ENCODE measurements at regions not wholly inside any gene's neighbourhood (a gene's known extent, or its start where the extent isn't known, plus 50 kb on each side); places are given as distances from the start of the nearest gene placed in this dataset.

GRCh38 chr13:30151388-30151787 is 156.0 kb downstream of the KATNAL1 start:
- FAIRE-seq (no peak), DNase-seq (ENCODE audit: low spot score in 2 of 2) (no peak)

DNA sequence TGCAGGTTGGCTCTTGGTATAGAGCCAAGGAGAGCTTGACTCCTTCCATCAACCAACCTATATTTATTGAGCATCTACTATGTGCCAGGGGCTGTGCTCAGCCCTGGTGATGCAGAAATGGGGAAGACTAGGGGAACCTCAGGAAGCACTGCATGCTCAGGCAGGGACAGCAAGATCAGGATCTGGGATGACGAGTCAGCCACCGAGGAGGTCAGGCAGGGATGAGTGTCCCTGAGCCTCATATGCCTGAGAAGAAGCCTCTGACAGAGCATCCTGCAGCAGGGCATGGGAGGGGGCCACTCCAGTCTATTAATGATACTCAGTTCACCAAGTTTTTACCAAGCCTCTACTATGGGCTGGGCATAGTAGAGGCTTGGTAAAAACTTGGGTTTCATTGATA is 158.1 kb downstream of the KATNAL1 start:
- DNase-seq (ENCODE audit: low spot score in 2 of 2), result no peak
- FAIRE-seq, result no peak

- no peak for FAIRE-seq
- no peak for DNase-seq (ENCODE audit: low spot score in 2 of 2)
Measured at GRCh38 chr13:30148786-30149185, 158.6 kb downstream of the KATNAL1 start.

DNA sequence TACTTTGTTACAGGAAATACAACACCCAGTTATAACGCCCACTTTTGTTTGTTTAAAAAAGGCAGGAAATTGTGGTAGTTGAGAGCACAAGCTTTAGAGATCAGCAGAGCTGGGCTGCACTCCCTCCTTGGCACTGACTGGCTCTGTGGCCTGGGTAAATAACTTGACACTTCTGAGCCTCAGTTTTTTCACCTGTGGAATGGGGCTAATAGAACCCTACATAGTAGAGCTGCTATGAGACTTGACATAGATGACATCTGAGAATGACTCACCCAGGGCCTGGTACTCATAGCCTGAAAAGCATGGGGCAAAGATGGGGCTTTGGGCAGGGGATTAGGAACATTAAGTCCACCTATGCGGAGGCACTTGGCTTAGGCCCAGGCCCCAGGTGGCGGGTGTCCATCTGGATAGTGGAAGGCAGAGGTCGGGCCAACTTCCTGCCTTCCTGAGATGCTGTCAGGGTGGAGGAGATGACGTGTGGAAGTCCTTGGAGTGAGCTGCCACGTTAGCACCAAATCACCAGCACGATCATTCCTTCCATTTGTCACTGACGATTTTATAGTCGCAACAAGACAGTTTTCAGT is 159.1 kb downstream of the KATNAL1 start:
- DNase-seq (ENCODE audit: low spot score in 2 of 2), result no peak

GRCh38 chr13:30147421-30147820 is 159.9 kb downstream of the KATNAL1 start:
- FAIRE-seq, result no peak
- no peak for DNase-seq (ENCODE audit: low spot score in 2 of 2)

More for the DNA sequence above, 159.1 kb downstream of the KATNAL1 start:
- FAIRE-seq, result no peak

GRCh38 chr13:30147015-30147414 is 160.3 kb downstream of the KATNAL1 start:
- no peak for DNase-seq (ENCODE audit: low spot score in 2 of 2)
- FAIRE-seq, result no peak

GRCh38 chr13:30145709-30146367 is 161.5 kb downstream of the KATNAL1 start:
- FAIRE-seq (no peak), DNase-seq (ENCODE audit: low spot score in 2 of 2) (no peak)

DNA sequence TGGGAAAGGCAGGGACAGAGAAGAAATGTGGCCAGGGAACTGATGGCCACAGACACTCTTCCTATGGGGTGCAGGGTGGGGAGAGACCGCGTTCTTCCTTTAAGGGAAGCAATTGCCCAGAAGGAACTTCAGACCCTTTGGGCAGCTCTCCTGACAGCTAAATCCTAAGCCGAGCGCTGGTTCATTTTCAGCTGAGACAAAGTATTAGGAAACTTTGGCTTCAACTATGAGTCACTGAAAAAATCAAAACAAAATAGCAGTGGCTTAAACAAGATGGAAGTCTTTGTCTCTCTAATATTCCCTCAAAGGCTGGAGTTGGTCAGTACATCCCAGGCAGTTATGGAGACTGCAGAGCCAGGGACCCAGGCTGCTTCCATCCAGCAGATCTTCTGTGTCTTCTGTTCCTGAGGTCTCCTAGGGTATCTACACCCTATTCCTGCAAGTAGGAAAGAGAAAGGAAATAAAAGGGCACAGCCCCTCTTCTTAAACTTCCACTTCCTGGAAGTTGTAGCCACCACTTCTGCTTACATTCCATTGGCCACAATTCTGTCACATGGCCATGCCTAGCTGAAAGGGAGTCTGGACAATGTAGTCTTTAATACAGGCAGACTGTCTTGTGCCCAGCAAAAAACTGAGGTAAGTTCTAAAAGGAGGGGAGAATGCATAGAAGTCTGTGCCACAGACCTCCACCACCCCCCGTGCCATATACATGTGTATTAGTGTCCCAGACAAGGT is 163.5 kb downstream of the KATNAL1 start:
- DNase-seq (ENCODE audit: low spot score in 2 of 2), result no peak
- no peak for FAIRE-seq

DNA sequence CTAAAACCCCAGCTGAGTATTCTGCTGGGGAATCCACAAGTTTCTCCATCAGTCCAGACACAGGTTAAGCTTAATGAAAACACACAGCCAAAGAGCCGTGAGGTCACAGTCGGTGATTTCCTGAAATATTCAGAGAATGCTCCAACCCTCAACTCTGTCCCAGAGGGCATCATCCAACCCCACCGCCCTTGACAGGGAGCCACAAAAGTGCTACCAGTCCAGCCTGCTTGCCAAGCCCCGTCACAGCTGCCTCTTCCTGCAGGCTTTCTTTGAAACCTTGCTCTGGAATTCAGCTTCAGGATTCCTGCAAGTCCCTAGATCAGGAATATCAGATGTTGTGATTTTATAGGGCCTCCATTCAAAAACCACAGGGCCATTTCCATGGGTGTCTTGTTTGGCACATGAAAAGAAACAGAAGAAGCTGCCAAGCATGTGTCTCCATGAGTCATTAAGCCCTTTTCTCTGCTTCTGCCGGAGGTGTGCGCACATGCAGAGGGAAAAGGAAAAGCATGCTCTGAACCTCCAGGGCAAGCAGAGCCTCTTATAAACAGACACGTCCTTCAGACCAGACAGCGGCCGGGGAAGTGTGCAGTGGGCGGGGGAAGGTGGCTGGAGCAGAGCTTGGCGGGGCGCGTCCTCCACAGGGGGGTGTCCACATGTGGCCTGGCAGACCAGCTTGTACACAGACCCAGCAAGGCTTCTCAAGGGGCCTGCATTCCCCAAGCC is 164.7 kb downstream of the KATNAL1 start:
- no peak for FAIRE-seq
- DNase-seq (ENCODE audit: low spot score in 2 of 2), result peak in 1 of 2 donors; percentile 44

GRCh38 chr13:30141775-30142485 is 165.4 kb downstream of the KATNAL1 start:
- FAIRE-seq (no peak), DNase-seq (ENCODE audit: low spot score in 2 of 2) (no peak)

GRCh38 chr13:30140973-30141372 is 166.4 kb downstream of the KATNAL1 start:
- DNase-seq (ENCODE audit: low spot score in 2 of 2) (no peak), FAIRE-seq (no peak)

DNA sequence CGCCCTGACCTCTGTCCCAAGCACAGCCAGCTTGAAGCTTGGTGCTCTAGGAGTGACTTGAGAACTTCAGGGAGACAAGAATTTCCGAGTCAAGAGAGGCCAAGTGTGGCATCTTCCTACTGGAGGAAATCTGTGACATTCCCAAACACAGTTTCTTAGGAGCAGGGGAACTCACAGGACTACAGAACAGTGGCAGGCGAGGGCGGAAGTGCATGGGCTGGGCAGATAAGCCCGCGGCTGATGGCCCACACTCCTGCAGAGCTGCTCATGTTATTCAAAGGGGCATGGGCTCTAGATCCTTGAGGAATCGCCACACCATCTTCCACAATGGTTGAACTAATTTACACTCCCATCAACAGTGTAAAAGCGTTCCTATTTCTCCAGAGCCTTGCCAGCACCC is 168.8 kb downstream of the KATNAL1 start:
- DNase-seq (ENCODE audit: low spot score in 2 of 2) (no peak), FAIRE-seq (no peak)

DNA sequence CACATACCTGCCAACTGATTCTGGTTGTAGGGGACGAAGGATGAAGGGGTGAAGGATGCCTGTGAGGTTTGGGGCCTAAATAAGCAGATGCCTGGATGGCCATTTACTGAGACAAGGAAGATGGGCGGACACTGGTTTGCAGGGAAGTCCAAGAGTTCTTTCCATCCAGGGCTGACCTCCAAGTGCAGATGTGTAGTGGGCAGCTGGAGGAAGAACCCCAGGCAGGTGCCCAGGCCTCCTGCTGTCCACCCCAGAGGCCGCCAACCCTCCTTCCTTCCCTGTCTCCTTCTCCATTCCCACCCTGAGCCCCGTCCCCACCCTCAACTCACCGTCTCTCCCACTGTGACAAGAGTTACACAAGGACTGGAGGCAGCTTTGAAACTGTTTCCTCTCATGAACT is 171.5 kb downstream of the KATNAL1 start:
- FAIRE-seq (no peak), DNase-seq (ENCODE audit: low spot score in 2 of 2) (no peak)

DNA sequence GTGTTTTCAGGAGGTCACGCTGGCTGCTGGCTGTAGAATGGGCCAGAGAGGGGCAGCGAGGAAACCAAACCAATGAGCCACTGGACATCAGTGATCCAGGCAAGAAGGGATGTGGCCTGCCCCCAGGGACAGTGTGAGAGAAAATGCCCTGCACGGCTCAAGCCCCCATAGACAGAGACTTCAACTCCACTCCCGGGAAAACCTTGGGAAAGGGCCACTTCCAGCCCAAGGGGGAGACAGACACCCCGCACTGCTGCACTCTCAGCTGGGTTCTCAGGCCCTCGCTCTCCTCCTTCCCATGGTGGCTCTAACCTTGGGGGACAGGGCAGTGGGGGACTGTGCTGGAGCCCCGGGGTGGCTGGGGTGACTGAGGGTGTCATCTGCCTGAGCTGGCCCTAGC is 172.0 kb downstream of the KATNAL1 start:
- FAIRE-seq (no peak), DNase-seq (ENCODE audit: low spot score in 2 of 2) (no peak)

GRCh38 chr13:30134578-30134977 is 172.8 kb downstream of the KATNAL1 start:
- no peak for FAIRE-seq
- DNase-seq (ENCODE audit: low spot score in 2 of 2), result no peak

DNA sequence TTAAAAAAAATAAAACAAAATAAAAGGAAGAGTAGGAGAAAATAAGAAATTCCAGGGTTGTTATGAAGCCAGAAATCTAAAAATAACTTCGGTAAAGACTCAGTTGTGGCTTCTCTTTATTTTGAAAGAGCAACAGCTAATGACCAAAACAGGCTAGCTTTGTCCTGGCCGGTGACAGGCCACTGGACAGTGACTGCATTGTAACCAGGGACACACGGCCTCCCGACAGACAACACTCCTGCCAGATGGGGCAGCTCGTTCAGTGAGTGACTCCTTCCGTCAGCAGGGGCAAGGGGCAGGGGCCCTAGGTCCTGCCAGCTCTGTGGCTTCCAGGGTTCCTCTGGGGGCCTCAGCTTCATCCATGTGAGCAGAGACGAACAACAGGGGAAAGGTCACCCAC is 173.4 kb downstream of the KATNAL1 start:
- DNase-seq (ENCODE audit: low spot score in 2 of 2) (peak in 1 of 2 donors; percentile 59), FAIRE-seq (no peak)

DNA sequence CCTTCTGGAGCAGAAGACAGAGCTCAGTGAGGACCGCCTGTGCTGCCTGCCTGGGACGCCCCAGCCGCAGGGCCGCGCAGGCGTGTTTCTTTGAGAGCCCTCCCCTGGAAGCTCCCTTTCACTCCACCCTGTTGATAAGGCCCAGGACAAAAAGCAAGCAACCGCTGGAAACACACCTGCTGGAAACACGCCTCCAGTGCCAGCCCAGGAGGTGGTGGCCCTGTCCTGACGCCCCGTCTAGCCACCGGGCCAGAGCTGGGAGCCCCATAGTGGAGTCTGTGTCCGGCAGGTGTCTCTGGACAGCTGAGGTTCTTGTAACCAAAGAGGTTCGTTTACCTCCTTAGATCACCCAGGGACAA is 173.8 kb downstream of the KATNAL1 start:
- FAIRE-seq, result no peak

DNA sequence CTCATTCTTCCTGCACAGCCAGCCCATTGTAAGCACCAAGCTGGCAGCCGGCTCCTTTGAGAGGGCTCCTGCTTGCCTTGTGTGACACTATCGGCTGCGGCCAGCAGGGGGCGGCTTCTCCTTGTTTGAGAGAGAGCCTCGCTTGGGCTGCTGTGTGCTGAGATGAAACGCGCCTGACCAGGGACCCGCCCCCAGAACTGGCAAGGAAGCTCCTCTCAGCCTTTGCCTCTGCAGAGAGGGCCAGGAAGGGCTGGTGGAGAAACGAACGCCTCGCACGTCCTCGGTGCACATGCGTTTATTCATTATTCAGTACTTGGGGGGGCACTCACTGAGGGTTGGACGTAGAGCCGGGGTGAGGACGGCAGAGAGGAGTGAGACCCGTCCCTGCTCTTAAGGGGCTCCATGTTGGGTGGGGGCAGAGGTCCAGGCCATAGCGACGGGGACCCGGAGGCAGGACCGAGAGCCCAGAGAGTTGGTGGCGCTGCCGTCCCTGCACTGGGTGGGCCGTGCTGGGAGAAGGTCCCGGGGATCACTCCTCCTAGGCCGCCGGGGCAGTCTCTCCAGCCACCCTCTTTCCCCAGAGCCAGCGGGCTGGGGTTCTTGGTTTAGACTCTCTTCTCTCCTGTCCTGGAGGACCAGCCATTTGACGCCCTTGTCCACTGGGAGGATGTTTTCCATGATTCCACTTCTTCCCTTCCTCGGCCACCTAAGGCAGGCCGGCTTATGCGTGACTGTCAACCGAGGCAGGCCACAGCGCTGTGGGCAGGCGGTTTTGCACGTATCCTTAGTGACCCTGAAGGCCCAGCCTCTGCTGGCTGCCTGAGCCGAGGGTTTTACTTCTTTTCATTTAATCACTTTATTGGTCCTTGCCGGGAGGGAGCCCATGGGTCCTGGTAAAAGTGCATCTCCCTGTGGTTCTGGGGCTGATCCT is 174.5 kb downstream of the KATNAL1 start:
- DNase-seq (ENCODE audit: low spot score in 2 of 2) (peak; percentile 69 to 90), FAIRE-seq (peak; percentile 68)

More for the DNA sequence above, 173.8 kb downstream of the KATNAL1 start:
- DNase-seq (ENCODE audit: low spot score in 2 of 2), result no peak

- no peak for FAIRE-seq
- DNase-seq (ENCODE audit: low spot score in 2 of 2), result no peak
Measured at GRCh38 chr13:30129411-30129810, 177.9 kb downstream of the KATNAL1 start.
